Lower leg skin (tissue), 4 donors: ENCODE measurements at regions not wholly inside any gene's neighbourhood (a gene's known extent, or its start where the extent isn't known, plus 50 kb on each side); places are given as distances from the start of the nearest gene placed in this dataset.

ENCODE experiments used
- DNase-seq, 2 donors: peaks; one replicate each; pipeline ENCODE4 v3.0.0-alpha.2; 2019; ENCODE audit warnings: low spot score in 2 of 2
- H3K4me3 ChIP-seq: fragments of 200-600 bp; sonication (generic); 2 replicates; pipeline ENCODE4 v1.5.1; 2017; ENCODE audit warnings: mild to moderate bottlenecking, low read depth; ENCODE audit not compliant: poor library complexity, severe bottlenecking
- POLR2A ChIP-seq, 2 donors: fragments of 450-650 bp; IDR thresholded peaks; one replicate each; pipeline ENCODE4 v1.6.1; 2016 to 2017; ENCODE audit warnings: antibody characterized with exemption in 2 of 2, mild to moderate bottlenecking in 1 of 2, moderate library complexity in 1 of 2
- WGBS, 2 donors: methylation state at CpG; one replicate each; pipeline ENCODE4 v1.1.5; 2018; 5-methylcytosine and 5-hydroxymethylcytosine counted together
- intact Hi-C: fragments of 100-400 bp; cut with DNase I; formaldehyde crosslinking; loops from one replicate; pipeline ENCODE4 v1.15.0; 2023; ENCODE audit warnings: low total_unique reads
- TF ChIP-seq, protein P1 (sequence below), 3 donors: fragments of 450-650 bp; IDR thresholded peaks; one replicate each; pipeline ENCODE4 v1.5.1; 2016; ENCODE audit warnings: antibody characterized with exemption in 3 of 3, mild to moderate bottlenecking in 3 of 3, moderate library complexity in 2 of 3

GRCh38 chr10:71052076-71052660, 160.2 kb upstream of the UNC5B start:
- DNase-seq: no peak
- intact Hi-C loops: no loop called here
- no peak overlapping the region for H3K4me3 ChIP-seq
- 68 to 69% methylated on average over 9 of the region's 9 CpGs for WGBS, 2 donors
- no peak for TF ChIP-seq POLR2A (IDR thresholded peaks at IDR 0.05)

- no peak for DNase-seq
- 88 to 92% methylated on average over 4 of the region's 4 CpGs for WGBS, 2 donors
- TF ChIP-seq, protein P1, sequence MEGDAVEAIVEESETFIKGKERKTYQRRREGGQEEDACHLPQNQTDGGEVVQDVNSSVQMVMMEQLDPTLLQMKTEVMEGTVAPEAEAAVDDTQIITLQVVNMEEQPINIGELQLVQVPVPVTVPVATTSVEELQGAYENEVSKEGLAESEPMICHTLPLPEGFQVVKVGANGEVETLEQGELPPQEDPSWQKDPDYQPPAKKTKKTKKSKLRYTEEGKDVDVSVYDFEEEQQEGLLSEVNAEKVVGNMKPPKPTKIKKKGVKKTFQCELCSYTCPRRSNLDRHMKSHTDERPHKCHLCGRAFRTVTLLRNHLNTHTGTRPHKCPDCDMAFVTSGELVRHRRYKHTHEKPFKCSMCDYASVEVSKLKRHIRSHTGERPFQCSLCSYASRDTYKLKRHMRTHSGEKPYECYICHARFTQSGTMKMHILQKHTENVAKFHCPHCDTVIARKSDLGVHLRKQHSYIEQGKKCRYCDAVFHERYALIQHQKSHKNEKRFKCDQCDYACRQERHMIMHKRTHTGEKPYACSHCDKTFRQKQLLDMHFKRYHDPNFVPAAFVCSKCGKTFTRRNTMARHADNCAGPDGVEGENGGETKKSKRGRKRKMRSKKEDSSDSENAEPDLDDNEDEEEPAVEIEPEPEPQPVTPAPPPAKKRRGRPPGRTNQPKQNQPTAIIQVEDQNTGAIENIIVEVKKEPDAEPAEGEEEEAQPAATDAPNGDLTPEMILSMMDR (IDR thresholded peaks at IDR 0.05): no peak
- TF ChIP-seq POLR2A (IDR thresholded peaks at IDR 0.05): no peak
- intact Hi-C loops: no loop called here
- H3K4me3 ChIP-seq: no peak overlapping the region
Observed at GRCh38 chr10:71052708-71053107, 159.7 kb upstream of the UNC5B start.

DNA sequence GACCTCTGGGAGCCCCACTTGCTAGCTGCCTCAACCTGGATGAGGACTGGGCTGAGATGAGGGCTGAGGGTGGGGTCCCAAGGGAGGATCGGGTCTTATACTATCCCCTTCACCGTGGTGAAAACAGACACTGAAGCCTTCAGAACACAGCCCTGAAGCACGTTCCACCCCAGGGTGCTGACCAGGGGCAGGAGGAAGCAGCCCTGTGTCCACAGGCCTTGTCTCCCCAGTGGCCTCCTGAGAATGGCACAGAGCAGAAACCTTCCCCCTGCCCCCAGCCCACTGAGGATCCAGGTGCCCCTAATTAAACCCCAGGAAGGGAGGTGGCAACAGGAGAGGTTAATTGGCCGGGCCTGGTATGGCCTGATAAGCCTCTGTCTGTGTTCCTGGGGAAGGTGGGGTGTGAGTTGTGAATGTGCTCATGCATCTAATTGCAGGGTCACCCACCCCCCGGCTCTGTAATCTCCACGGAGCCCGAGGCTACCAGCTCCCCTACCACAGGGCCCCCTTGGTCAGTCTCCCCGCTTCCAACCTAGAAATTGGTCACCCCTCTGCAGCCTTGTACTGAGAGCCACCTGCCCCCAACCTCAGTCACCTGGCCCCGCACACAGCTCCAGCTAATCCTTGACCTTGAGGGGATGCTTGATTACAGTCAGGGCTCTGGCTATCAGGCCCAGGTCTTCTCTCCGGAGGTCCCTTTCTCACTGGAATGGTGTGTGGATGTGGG, 159.0 kb upstream of the UNC5B start:
- WGBS, 2 donors: 82 to 86% methylated on average over 10 of the region's 10 CpGs
- TF ChIP-seq, protein P1 (IDR thresholded peaks at IDR 0.05): no peak
- no peak for TF ChIP-seq POLR2A (IDR thresholded peaks at IDR 0.05)
- DNase-seq: no peak
- H3K4me3 ChIP-seq: no peak overlapping the region
- intact Hi-C loops: no loop called here

DNA sequence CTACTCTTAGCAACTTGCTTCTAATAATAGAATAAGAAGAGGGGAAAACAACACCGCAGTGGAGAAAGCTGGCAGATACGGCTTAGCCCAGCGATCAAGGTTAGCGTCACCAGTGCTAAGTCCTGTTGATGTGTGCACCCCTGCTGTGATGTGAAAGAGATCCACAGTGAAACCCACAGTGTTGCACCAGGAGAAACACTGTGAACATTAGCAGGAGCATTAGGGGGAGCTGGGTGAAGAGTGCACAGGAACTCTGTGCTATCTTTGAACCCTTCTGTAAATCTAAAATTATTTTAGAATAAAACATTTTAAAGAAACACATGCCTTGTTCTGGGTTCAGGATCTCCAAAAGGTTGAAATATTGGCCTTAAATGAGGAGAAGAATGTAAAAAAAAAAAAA, 154.1 kb upstream of the UNC5B start:
- WGBS, 2 donors: 94 to 96% methylated on average over 4 of the region's 4 CpGs
- DNase-seq: no peak
- no peak for TF ChIP-seq POLR2A (IDR thresholded peaks at IDR 0.05)
- TF ChIP-seq, protein P1 (IDR thresholded peaks at IDR 0.05): no peak
- intact Hi-C loops: no loop called here
- no peak overlapping the region for H3K4me3 ChIP-seq

GRCh38 chr10:71059054-71059818, 153.1 kb upstream of the UNC5B start:
- 77 to 78% methylated on average over 8 to 12 of the region's 12 CpGs for WGBS, 2 donors
- H3K4me3 ChIP-seq: no peak overlapping the region
- no peak for DNase-seq
- intact Hi-C loops: no loop called here
- no peak for TF ChIP-seq POLR2A (IDR thresholded peaks at IDR 0.05)
- TF ChIP-seq, protein P1 (IDR thresholded peaks at IDR 0.05): no peak

DNA sequence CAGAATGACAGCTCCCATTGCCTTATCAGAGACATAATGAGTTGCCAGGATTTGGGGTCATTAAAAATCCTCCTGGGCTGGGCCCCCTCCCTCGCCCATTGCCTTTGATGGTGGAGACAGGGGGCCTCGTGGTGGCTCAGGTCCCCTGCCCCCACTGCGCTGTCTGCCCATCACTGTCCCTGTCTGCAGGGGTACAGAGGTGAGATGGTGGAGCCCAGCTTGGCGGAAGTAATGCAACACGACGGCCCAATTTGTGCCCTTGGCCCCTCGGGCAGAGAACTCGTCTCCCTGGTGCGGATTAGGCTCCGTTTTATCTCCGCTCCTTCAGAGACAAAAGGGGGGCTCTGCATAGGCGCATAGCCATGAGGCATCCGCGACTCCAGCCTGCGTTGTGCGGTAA, 152.4 kb upstream of the UNC5B start:
- H3K4me3 ChIP-seq: no peak overlapping the region
- intact Hi-C loops: no loop called here
- TF ChIP-seq, protein P1 (IDR thresholded peaks at IDR 0.05): no peak
- no peak for TF ChIP-seq POLR2A (IDR thresholded peaks at IDR 0.05)
- 79 to 87% methylated on average over 16 of the region's 16 CpGs for WGBS, 2 donors
- DNase-seq: no peak
